ENCODE measurements at regions not wholly inside any gene's neighbourhood (a gene's known extent, or its start where the extent isn't known, plus 50 kb on each side); places are given as distances from the start of the nearest gene placed in this dataset.

GRCh38 chr3:163717377-163717776 lies 1360.9 kb downstream of the SI start:
- TF ChIP-seq CTCF (IDR thresholded peaks at IDR 0.05) (no peak), POLR2A (IDR thresholded peaks at IDR 0.05) (no peak), POLR2AphosphoS5 (IDR thresholded peaks at IDR 0.05) (no peak), EP300 (IDR thresholded peaks at IDR 0.05) (no peak)

Data from gastroesophageal sphincter (tissue), 3 donors.